A673 (cell line): ENCODE measurements at regions not wholly inside any gene's neighbourhood (a gene's known extent, or its start where the extent isn't known, plus 50 kb on each side); places are given as distances from the start of the nearest gene placed in this dataset.
A peak's percentile ranks its signal among the peaks of the same experiment; 100 is the strongest.

ENCODE experiments used
- BruUV-seq: library from RNA; stranded (reverse); fragments of 400-500 nt; replicated peaks from 2 replicates; lab custom pipeline; 2021; lab: Mats Ljungman, UMichigan
- CTCF ChIA-PET: fragments of 300-600 bp; sonication (Branson Sonifier 250); formaldehyde crosslinking; loops from one replicate; lab custom pipeline; 2022; ENCODE audit warnings: antibody characterized with exemption; lab: Charles Lee
- POLR2A ChIA-PET: fragments of 300-600 bp; sonication (Branson Sonifier 250); formaldehyde crosslinking; loops from one replicate; lab custom pipeline; 2022; ENCODE audit warnings: antibody characterized with exemption; ENCODE audit not compliant: low non-redundant PET; lab: Charles Lee
- DNase-seq: peaks from one replicate; pipeline ENCODE4 v3.0.0-alpha.2; 2015; ENCODE audit warnings: low spot score
- H3K27ac ChIP-seq: fragments of 200-600 bp; sonication (generic); 2 replicates; pipeline ENCODE4 v1.5.1; 2016; ENCODE audit warnings: mixed run types, low read depth, mild to moderate bottlenecking, mixed read lengths, antibody characterized with exemption, low read length; ENCODE audit not compliant: poor library complexity, severe bottlenecking
- H3K27me3 ChIP-seq: fragments of 200-600 bp; sonication (generic); replicated peaks from 2 replicates; pipeline ENCODE4 v1.6.1; 2017; ENCODE audit warnings: mixed run types, low read depth, mild to moderate bottlenecking, mixed read lengths, antibody characterized with exemption, low read length; ENCODE audit not compliant: insufficient read depth, poor library complexity
- H3K36me3 ChIP-seq: fragments of 200-600 bp; sonication (generic); 2 replicates; pipeline ENCODE4 v1.6.1; 2016; ENCODE audit warnings: mixed run types, mild to moderate bottlenecking, mixed read lengths, antibody characterized with exemption, low read length; ENCODE audit not compliant: insufficient read depth, poor library complexity, severe bottlenecking
- H3K4me1 ChIP-seq: fragments of 200-600 bp; sonication (generic); 2 replicates; pipeline ENCODE4 v1.6.1; 2017; ENCODE audit warnings: mixed run types, mild to moderate bottlenecking, mixed read lengths, antibody characterized with exemption, low read length; ENCODE audit not compliant: insufficient read depth, poor library complexity, severe bottlenecking
- H3K4me3 ChIP-seq: fragments of 200-600 bp; sonication (generic); 2 replicates; pipeline ENCODE4 v1.5.1; 2016; ENCODE audit warnings: low read depth, mixed run types, mild to moderate bottlenecking, mixed read lengths, low read length; ENCODE audit not compliant: poor library complexity, severe bottlenecking
- H3K9me3 ChIP-seq: fragments of 200-600 bp; sonication (generic); 2 replicates; pipeline ENCODE4 v1.6.1; 2016; ENCODE audit warnings: mixed run types, low read depth, mild to moderate bottlenecking, mixed read lengths, antibody characterized with exemption, low read length; ENCODE audit not compliant: poor library complexity, severe bottlenecking
- CTCF ChIP-seq: fragments of 300-800, 200-600 bp; sonication (generic); conservative IDR thresholded peaks from 2 replicates; pipeline ENCODE4 v1.5.1; 2017; ENCODE audit warnings: low read depth, mild to moderate bottlenecking, antibody characterized with exemption, low read length, moderate library complexity, mixed read lengths
- EZH2 ChIP-seq: fragments of 200-600 bp; sonication (generic); IDR thresholded peaks from 2 replicates; pipeline ENCODE4 v1.6.1; 2017; ENCODE audit warnings: borderline replicate concordance, low read depth, mild to moderate bottlenecking, mixed read lengths, antibody characterized with exemption, low read length; ENCODE audit not compliant: poor library complexity, severe bottlenecking
- intact Hi-C: fragments of 100-400 bp; cut with micrococcal nuclease; formaldehyde crosslinking; loops from one replicate; pipeline ENCODE4 v1.10.0; 2022; ENCODE audit not compliant: unreplicated experiment

- no TSS peak for BruUV-seq
- no peak for DNase-seq
- intact Hi-C loops, result loop anchor here (10.0 kb wide), 1 partner anchor 193 kb away; no protein-coding TSS in a partner anchor
- no peak overlapping the region for H3K4me3 ChIP-seq
- ChIA-PET POLR2A (no interaction called here), CTCF (interaction anchor here (0.6 kb wide), 2 partner anchors 44 to 496 kb away, joined by 4 to 11 read pairs; no protein-coding TSS in a partner anchor)
- no peaks in the 10 kb centered on the region for H3K9me3 ChIP-seq
- TF ChIP-seq CTCF (no peak), EZH2 (no peak)
- no peaks in the 10 kb centered on the region for H3K36me3 ChIP-seq
- H3K27ac ChIP-seq, result no peak overlapping the region
- no peaks in the 10 kb centered on the region for H3K27me3 ChIP-seq
- no peaks in the 10 kb centered on the region for H3K4me1 ChIP-seq
Measured at GRCh38 chr3:56987238-56987895, 73.1 kb upstream of the SPATA12 start.

- no peaks in the 10 kb centered on the region for H3K27me3 ChIP-seq
- intact Hi-C loops, result loop anchor here (10.0 kb wide), 1 partner anchor 192 kb away; no protein-coding TSS in a partner anchor
- no peak overlapping the region for H3K4me3 ChIP-seq
- POLR2A ChIA-PET, result no interaction called here
- H3K4me1 ChIP-seq, result no peaks in the 10 kb centered on the region
- BruUV-seq, result no TSS peak
- no peak for DNase-seq
- H3K27ac ChIP-seq, result no peak overlapping the region
- H3K9me3 ChIP-seq, result no peaks in the 10 kb centered on the region
- no peak for TF ChIP-seq EZH2
- no peak for TF ChIP-seq CTCF
- CTCF ChIA-PET, result no interaction called here
- H3K36me3 ChIP-seq, result no peaks in the 10 kb centered on the region
Measured at GRCh38 chr3:56986347-56986746, 74.1 kb upstream of the SPATA12 start.

GRCh38 chr3:56985878-56986277 is 74.6 kb upstream of the SPATA12 start:
- no peak for TF ChIP-seq EZH2
- TF ChIP-seq CTCF, result no peak
- DNase-seq, result peak; percentile 14
- Histone ChIP-seq H3K36me3 (no peaks in the 10 kb centered on the region), H3K4me3 (no peak overlapping the region), H3K27ac (no peak overlapping the region), H3K27me3 (no peaks in the 10 kb centered on the region), H3K9me3 (no peaks in the 10 kb centered on the region), H3K4me1 (no peaks in the 10 kb centered on the region)
- ChIA-PET CTCF (no interaction called here), POLR2A (no interaction called here)
- no TSS peak for BruUV-seq
- intact Hi-C loops, result loop anchor here (10.0 kb wide), 1 partner anchor 191 kb away; no protein-coding TSS in a partner anchor
